GM19240 (cell line): ENCODE measurements at regions not wholly inside any gene's neighbourhood (a gene's known extent, or its start where the extent isn't known, plus 50 kb on each side); places are given as distances from the start of the nearest gene placed in this dataset.

ENCODE experiments used
- DNase-seq: peaks from one replicate; pipeline ENCODE4 v3.0.0; 2011; ENCODE audit warnings: low spot score; ENCODE audit not compliant: insufficient read length

GRCh38 chr9:1201262-1201661, 151.1 kb downstream of the DMRT2 start:
- no peak for DNase-seq

- no peak for DNase-seq
Measured at GRCh38 chr9:1201901-1202300, 151.7 kb downstream of the DMRT2 start.

GRCh38 chr9:1202512-1203280, 152.5 kb downstream of the DMRT2 start:
- DNase-seq, result no peak

- no peak for DNase-seq
Measured at GRCh38 chr9:1207686-1208085, 157.5 kb downstream of the DMRT2 start.

GRCh38 chr9:1208157-1208556, 158.0 kb downstream of the DMRT2 start:
- no peak for DNase-seq

- no peak for DNase-seq
Measured at GRCh38 chr9:1210954-1211353, 160.8 kb downstream of the DMRT2 start.

GRCh38 chr9:1216532-1216931, 166.4 kb downstream of the DMRT2 start:
- DNase-seq, result no peak

GRCh38 chr9:1217076-1217475, 166.9 kb downstream of the DMRT2 start:
- DNase-seq, result no peak

- DNase-seq, result no peak
Measured at GRCh38 chr9:1219284-1219683, 169.1 kb downstream of the DMRT2 start.

GRCh38 chr9:1221298-1221697, 171.1 kb downstream of the DMRT2 start:
- DNase-seq, result no peak

- no peak for DNase-seq
Measured at GRCh38 chr9:1222511-1222910, 172.4 kb downstream of the DMRT2 start.

- no peak for DNase-seq
Measured at GRCh38 chr9:1231998-1232919, 182.1 kb downstream of the DMRT2 start.

GRCh38 chr9:1233568-1233967, 183.4 kb downstream of the DMRT2 start:
- DNase-seq, result no peak

GRCh38 chr9:1235650-1236049, 185.5 kb downstream of the DMRT2 start:
- DNase-seq, result no peak

GRCh38 chr9:1236061-1236460, 185.9 kb downstream of the DMRT2 start:
- DNase-seq, result no peak

- no peak for DNase-seq
Measured at GRCh38 chr9:1238407-1238806, 188.2 kb downstream of the DMRT2 start.

- no peak for DNase-seq
Measured at GRCh38 chr9:1248743-1249142, 198.6 kb downstream of the DMRT2 start.

GRCh38 chr9:1253064-1253979, 203.2 kb downstream of the DMRT2 start:
- DNase-seq, result no peak

- DNase-seq, result no peak
Measured at GRCh38 chr9:1254071-1254470, 203.9 kb downstream of the DMRT2 start.

GRCh38 chr9:1256178-1256577, 206.0 kb downstream of the DMRT2 start:
- no peak for DNase-seq

GRCh38 chr9:1261266-1261665, 211.1 kb downstream of the DMRT2 start:
- DNase-seq, result no peak
